Adrenal gland (tissue), 9 donors: ENCODE measurements at regions not wholly inside any gene's neighbourhood (a gene's known extent, or its start where the extent isn't known, plus 50 kb on each side); places are given as distances from the start of the nearest gene placed in this dataset.

Source experiments
- DNase-seq, 7 donors: peaks; one replicate each; pipeline ENCODE4 v3.0.0-alpha.2; 2019 to 2020
- H3K27ac ChIP-seq, 5 donors: fragments of 200-600 bp; sonication (generic) in 4 of 5; 1 replicate in 3 of 5; 2 replicates in 2 of 5; pipeline versions ENCODE4 v1.5.1 to v1.8.0; 2016 to 2020; ENCODE audit warnings: mild to moderate bottlenecking in 1 of 5
- H3K27me3 ChIP-seq: fragments of 200-600 bp; 2 replicates; pipeline ENCODE4 v1.8.0; 2021
- H3K36me3 ChIP-seq, 2 donors: fragments of 200-600 bp; replicated peaks in 1 of 2; 1 replicate in 1 of 2; 2 replicates in 1 of 2; pipeline versions ENCODE4 v1.5.1 to v1.8.0; 2018 to 2022
- H3K4me1 ChIP-seq, 2 donors: fragments of 200-600 bp; replicated peaks in 1 of 2; 1 replicate in 1 of 2; 2 replicates in 1 of 2; pipeline versions ENCODE4 v1.5.1 to v1.8.0; 2018 to 2021
- H3K4me3 ChIP-seq, 4 donors: fragments of 200-600 bp; sonication (generic) in 3 of 4; one replicate each; pipeline ENCODE4 v1.5.1; 2016 to 2018
- H3K9me3 ChIP-seq, 3 donors: fragments of 200-600 bp; sonication (generic) in 1 of 3; replicated peaks in 1 of 3; 1 replicate in 2 of 3; 2 replicates in 1 of 3; pipeline versions ENCODE4 v1.5.1 to v1.8.0; 2016 to 2021
- POLR2A ChIP-seq, 2 donors: fragments of 450-650 bp; IDR thresholded peaks; one replicate each; pipeline ENCODE4 v1.6.1; 2017; ENCODE audit warnings: antibody characterized with exemption in 2 of 2, mild to moderate bottlenecking in 2 of 2, moderate library complexity in 1 of 2
- WGBS, 4 donors: extraction: QIAGEN DNeasy Blood & Tissue Kit in 2 of 4; methylation state at CpG; one replicate each; pipeline versions ENCODE4 v1.1.5 to v1.1.7; 2013 to 2017; 5-methylcytosine and 5-hydroxymethylcytosine counted together
- intact Hi-C, 2 donors: fragments of 100-400 bp; cut with DNase I; formaldehyde crosslinking; loops; one replicate each; pipeline versions ENCODE4 v1.14.1 to v1.15.0; 2022 to 2023
- TF ChIP-seq, protein P1 (sequence below), 6 experiments: fragments of 450-650 bp in 4 of 6; fragments of 200-600 bp in 2 of 6; sonication (generic) in 1 of 6; IDR thresholded peaks; 1 replicate in 5 of 6; 2 replicates in 1 of 6; pipeline versions ENCODE4 v1.5.1 to v1.8.0; 2016 to 2021; ENCODE audit warnings: antibody characterized with exemption in 6 of 6, mild to moderate bottlenecking in 2 of 6, moderate library complexity in 1 of 6
- donor health status: healthy with polysubstance abuse.
- donor health status: Bipolar disorder and iron deficiency.
- donor health status: DM: yes; HTN: yes; CAD: no.
- donor health status: DM: no; HTN: no; CAD: no.
- donor health status: DM: no; HTN: no; CAD: no.

GRCh38 chr5:142508591-142508990, 177.3 kb downstream of the FGF1 start:
- no peak overlapping the region for H3K4me3 ChIP-seq
- H3K27me3 ChIP-seq = no peaks in the 10 kb centered on the region
- H3K27ac ChIP-seq = no peak overlapping the region
- no peaks in the 10 kb centered on the region for H3K36me3 ChIP-seq
- WGBS, 4 donors = 74 to 78% (median 77%) methylated on average over 2 of the region's 2 CpGs
- peaks cover 8 to 13% of the 10 kb centered on the region in 2 donors for H3K4me1 ChIP-seq
- H3K9me3 ChIP-seq = no peaks in the 10 kb centered on the region
- TF ChIP-seq, protein P1, sequence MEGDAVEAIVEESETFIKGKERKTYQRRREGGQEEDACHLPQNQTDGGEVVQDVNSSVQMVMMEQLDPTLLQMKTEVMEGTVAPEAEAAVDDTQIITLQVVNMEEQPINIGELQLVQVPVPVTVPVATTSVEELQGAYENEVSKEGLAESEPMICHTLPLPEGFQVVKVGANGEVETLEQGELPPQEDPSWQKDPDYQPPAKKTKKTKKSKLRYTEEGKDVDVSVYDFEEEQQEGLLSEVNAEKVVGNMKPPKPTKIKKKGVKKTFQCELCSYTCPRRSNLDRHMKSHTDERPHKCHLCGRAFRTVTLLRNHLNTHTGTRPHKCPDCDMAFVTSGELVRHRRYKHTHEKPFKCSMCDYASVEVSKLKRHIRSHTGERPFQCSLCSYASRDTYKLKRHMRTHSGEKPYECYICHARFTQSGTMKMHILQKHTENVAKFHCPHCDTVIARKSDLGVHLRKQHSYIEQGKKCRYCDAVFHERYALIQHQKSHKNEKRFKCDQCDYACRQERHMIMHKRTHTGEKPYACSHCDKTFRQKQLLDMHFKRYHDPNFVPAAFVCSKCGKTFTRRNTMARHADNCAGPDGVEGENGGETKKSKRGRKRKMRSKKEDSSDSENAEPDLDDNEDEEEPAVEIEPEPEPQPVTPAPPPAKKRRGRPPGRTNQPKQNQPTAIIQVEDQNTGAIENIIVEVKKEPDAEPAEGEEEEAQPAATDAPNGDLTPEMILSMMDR (IDR thresholded peaks at IDR 0.05) = no peak
- no peak for TF ChIP-seq POLR2A (IDR thresholded peaks at IDR 0.05)
- DNase-seq = no peak
- intact Hi-C loops = no loop called here

DNA sequence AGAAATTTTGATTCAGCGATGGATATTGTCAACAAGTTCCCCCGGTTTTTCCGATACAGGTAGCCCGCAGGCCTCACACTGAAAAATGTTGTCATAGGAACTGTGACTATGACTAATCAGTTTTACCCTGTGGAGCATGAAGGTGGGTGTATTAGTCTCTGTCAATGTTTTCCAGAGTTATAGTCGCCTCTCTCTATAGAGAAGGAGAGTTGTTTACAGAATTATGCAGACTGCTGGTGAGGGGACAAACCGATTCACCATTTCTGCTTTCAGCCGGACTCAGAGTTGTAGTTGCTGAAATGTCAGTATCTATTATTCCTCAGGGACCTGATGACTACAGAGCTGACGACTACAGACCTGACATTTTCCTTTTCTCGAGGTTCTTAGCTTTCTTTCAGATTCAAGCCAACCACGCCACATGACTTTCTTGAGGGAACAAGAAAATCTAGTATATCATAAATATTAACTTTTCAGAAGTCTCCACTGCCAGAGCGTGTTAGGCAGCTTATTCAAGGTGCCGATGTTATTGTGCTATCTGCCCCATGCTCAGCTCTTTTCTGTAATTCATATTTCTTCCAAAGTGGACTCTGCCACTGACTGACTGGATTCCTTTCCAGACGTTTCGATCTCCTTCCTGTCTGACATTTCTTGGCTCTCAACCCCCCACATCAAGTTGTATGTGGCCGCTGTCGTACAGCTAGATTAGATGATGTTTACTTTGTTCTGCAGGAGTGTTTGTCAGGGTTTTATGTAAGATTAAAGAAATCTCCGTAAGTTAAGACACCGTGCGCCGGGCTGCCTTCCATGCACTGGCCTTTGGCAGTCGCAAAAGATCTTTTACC, 178.1 kb downstream of the FGF1 start:
- DNase-seq = no peak
- Histone ChIP-seq H3K27me3 (no peaks in the 10 kb centered on the region), H3K4me1 (peaks cover 6 to 13% of the 10 kb centered on the region in 2 donors), H3K9me3 (no peaks in the 10 kb centered on the region), H3K4me3 (no peak overlapping the region), H3K36me3 (no peaks in the 10 kb centered on the region), H3K27ac (no peak overlapping the region)
- TF ChIP-seq, protein P1 (IDR thresholded peaks at IDR 0.05) = no peak
- TF ChIP-seq POLR2A (IDR thresholded peaks at IDR 0.05) = no peak
- intact Hi-C loops = no loop called here
- 83 to 90% (median 85%) methylated on average over 21 of the region's 21 CpGs for WGBS, 4 donors

GRCh38 chr5:142506756-142507155, 179.1 kb downstream of the FGF1 start:
- no peak overlapping the region for H3K4me3 ChIP-seq
- WGBS, 4 donors = 58 to 71% (median 67%) methylated on average over 4 of the region's 4 CpGs
- intact Hi-C loops = no loop called here
- TF ChIP-seq, protein P1 (IDR thresholded peaks at IDR 0.05) = no peak
- TF ChIP-seq POLR2A (IDR thresholded peaks at IDR 0.05) = no peak
- no peak for DNase-seq
- H3K9me3 ChIP-seq = no peaks in the 10 kb centered on the region
- no peaks in the 10 kb centered on the region for H3K36me3 ChIP-seq
- no peaks in the 10 kb centered on the region for H3K27me3 ChIP-seq
- H3K4me1 ChIP-seq = peaks cover 0 to 4% of the 10 kb centered on the region in 2 donors
- no peak overlapping the region for H3K27ac ChIP-seq

GRCh38 chr5:142506046-142506445, 179.8 kb downstream of the FGF1 start:
- H3K27ac ChIP-seq = no peak overlapping the region
- no peak overlapping the region for H3K4me3 ChIP-seq
- no peaks in the 10 kb centered on the region for H3K9me3 ChIP-seq
- no peaks in the 10 kb centered on the region for H3K4me1 ChIP-seq
- no peaks in the 10 kb centered on the region for H3K27me3 ChIP-seq
- no peak for DNase-seq
- intact Hi-C loops = no loop called here
- no peaks in the 10 kb centered on the region for H3K36me3 ChIP-seq
- 85 to 100% (median 94%) methylated on average over 1 of the region's 1 CpG for WGBS, 4 donors
- TF ChIP-seq POLR2A (IDR thresholded peaks at IDR 0.05) = no peak
- TF ChIP-seq, protein P1 (IDR thresholded peaks at IDR 0.05) = no peak
